Peyer's patch (tissue), 4 donors: ENCODE measurements at regions not wholly inside any gene's neighbourhood (a gene's known extent, or its start where the extent isn't known, plus 50 kb on each side); places are given as distances from the start of the nearest gene placed in this dataset.

Source experiments
- CTCF ChIP-seq, 6 experiments: fragments of 450-650 bp in 4 of 6; fragments of 200-600 bp in 2 of 6; sonication (generic) in 1 of 6; IDR thresholded peaks; one replicate each; pipeline ENCODE4 v1.5.1; 2017 to 2019; ENCODE audit warnings: antibody characterized with exemption in 6 of 6, mild to moderate bottlenecking in 3 of 6, moderate library complexity in 1 of 6
- POLR2A ChIP-seq, 2 donors: fragments of 450-650 bp; IDR thresholded peaks; one replicate each; pipeline ENCODE4 v1.5.1; 2017; ENCODE audit warnings: antibody characterized with exemption in 2 of 2, mild to moderate bottlenecking in 2 of 2, moderate library complexity in 2 of 2

GRCh38 chr14:54083549-54084239, 127.1 kb upstream of the BMP4 start:
- TF ChIP-seq CTCF (IDR thresholded peaks at IDR 0.05), result no peak
- no peak for TF ChIP-seq POLR2A (IDR thresholded peaks at IDR 0.05)
